ENCODE measurements at regions not wholly inside any gene's neighbourhood (a gene's known extent, or its start where the extent isn't known, plus 50 kb on each side); places are given as distances from the start of the nearest gene placed in this dataset.
"Not testable (repeated sequence)": the region's sequence is repeated elsewhere in the genome, so short reads cannot be mapped to it uniquely, and the experiment has no call there.

GRCh38 chr1:29427614-29428279 lies 191.4 kb downstream of the PTPRU start:
- no peak for DNase-seq

DNA sequence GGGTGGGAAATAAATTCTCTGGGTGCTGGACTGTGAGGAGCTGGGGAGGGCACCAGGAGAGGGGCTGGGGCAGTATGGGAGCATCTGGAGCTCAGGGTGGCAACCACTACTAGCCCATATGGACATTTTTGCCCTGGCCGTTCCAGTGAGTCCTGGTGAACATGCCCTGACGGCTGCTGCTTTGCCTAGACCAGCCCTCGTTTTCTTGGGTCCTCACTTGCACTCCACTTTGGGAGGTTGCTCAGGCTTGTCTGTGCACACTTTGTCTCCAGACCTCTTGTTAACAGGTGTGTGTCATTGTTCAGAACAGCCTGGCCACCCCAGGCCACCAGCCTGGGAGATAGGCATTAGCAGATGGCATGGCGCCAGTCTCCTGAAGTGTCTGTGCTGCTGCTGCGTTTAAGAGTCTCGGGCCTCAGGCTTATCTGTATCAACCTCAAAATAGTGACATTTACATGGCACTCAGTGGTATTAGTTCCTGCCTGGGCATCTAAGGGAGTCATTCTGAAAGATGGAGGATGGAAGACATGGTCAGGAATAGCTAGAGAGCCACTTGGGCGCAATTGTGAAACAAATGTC lies 190.5 kb downstream of the PTPRU start:
- no peak for DNase-seq

DNA sequence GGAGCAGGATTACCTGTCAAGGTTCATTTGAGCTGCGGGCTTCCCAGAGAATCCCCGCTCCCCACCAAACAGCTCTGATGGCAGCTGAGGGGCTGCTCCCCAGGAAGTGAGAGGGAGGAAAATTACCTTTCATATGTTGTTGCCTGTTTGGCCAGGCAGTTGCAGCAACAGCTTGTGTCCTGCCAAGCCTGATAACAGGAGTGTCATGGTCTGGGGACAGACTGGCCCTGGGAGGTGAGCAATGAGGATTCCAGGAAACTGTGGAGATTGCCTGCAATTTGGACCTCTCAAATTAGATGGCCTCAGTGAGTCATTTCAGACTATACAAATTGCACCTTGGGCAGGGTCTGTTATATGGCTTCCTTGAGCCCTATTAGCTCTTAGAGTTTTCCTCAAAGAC lies 189.3 kb downstream of the PTPRU start:
- no peak for DNase-seq

DNA sequence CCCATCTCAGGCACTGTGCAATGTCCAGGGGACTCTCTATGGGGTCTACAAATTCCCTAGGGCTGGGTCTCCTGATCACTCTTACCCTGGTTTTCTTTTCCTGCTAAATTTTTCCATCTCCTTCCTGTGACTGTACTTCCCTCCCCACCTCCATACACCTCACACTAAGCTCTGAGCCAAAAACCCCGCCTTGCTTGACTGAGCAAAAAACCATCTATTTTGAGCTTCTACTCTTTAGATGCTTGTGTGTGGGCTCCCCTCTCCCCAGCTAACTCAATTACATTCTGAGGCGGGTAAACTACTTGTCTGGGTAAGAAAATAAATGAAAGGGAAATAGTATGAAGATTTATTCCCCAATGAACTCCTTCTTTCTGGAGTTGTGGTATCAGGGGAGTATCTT lies 187.9 kb downstream of the PTPRU start:
- no peak for DNase-seq

DNA sequence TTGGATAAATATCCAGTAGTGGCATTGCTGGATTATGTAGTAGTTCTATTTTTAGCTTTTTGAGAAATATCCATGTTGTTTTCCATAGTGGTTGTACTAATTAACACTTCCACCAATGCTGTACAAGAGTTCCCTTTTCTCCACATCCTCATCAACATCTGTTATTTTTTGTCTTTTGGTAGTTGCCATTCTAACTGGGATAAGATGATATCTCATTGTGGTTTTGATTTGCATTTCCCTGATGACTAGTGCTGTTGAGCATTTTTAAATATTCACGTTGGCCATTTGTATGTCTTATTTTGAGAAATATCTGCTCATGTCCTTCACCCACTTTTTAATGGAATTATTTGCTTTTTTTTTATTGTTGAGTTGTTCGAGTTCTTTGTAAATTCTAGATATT lies 183.9 kb downstream of the PTPRU start:
- no peak for DNase-seq

DNA sequence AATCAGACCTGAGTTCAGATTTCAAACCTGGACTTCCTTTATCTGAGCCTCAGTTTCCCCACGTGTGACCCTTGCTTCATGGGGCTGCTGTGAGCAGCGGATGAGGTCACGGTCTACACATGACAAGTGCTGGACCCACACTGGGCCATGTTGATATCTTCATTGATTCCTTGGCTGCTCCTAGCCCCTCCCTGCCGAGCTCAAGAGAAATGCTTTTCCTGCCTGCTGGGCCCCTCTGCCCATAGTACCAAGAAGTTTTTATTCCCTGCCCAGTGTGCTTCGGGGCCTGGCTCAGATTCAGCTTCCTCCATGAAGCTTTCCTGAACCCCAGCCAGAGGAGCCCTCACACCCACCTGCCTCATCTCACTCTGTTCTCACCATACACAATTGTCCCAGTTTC lies 181.6 kb downstream of the PTPRU start:
- no peak for DNase-seq

DNA sequence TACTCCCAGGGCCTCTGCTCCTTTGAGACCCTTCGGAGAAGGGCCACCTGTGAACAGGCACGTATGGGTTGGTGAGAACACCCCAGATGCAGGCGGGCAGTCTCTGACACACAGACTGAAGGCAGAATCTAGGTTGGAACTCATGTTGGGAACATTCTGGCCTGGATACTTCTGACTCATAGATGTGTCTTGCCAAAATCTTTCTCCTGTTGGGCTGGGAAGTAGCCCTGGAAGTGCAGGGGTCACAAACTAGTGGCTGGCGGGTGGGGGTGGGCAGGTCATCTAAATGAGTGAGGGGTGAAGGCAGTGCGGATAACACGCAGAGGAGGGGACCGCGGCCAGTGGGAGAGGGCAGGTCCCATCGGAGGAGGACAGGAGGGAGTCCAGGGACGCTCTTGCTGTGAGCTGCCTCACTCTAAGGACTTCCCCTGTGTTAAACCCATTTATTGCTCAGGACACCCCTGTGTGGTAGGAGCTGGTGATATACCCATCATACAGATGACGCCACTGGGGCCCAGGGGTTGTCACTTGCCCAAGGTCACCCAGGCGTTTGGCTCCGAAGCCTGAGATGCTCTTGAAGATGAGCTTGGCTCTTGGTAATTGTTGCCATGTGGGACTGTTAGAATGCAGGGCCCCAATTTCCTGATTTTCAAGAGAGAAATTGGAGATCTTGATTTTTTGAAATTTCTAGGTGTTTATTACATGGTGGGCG lies 181.0 kb downstream of the PTPRU start:
- no peak for DNase-seq

- DNase-seq, result no peak
Measured at GRCh38 chr1:29416267-29417146, 180.2 kb downstream of the PTPRU start.

GRCh38 chr1:29415861-29416260 lies 179.5 kb downstream of the PTPRU start:
- no peak for DNase-seq

- no peak for DNase-seq
Measured at GRCh38 chr1:29415156-29415830, 179.0 kb downstream of the PTPRU start.

GRCh38 chr1:29414086-29414485 lies 177.8 kb downstream of the PTPRU start:
- DNase-seq, result no peak

DNA sequence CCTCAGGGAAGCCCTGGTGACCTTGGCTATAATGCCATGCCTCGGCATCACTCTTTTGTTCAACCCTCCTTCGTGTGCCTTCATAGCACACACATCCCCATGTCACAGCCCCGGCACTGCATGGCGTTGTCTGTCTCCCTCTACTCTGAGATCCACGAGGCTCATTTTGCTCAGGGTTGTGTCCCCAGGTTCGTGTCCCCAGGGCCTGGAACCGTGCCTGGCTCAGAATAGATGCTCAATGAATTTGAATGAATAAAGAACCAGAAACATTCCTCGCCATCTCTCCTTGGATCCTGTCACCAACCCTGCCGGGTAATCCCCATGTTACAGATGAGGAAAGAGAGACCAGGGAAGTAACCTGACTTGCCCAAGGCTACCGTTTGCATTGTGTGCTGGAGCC lies 177.3 kb downstream of the PTPRU start:
- no peak for DNase-seq

GRCh38 chr1:29412591-29412990 lies 176.3 kb downstream of the PTPRU start:
- no peak for DNase-seq

DNA sequence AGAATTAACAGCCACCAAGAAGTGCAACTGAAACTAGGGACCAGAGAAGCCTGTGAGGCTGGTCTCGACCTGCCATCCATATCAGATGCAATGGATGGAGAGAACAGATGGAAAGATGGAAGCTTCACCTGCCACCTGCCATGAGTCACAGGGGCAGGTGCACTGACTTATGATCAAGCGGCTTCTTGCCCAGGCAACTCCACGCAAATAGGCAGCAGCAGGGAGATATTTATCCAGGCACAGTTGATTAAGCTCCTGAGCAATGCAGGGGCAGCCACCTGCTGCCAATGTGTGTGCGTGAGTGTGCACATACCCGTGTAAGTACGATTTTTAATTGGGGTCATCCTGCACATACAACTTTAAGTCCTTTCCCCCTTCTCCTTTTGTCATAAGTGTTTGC lies 174.2 kb downstream of the PTPRU start:
- DNase-seq, result no peak

DNA sequence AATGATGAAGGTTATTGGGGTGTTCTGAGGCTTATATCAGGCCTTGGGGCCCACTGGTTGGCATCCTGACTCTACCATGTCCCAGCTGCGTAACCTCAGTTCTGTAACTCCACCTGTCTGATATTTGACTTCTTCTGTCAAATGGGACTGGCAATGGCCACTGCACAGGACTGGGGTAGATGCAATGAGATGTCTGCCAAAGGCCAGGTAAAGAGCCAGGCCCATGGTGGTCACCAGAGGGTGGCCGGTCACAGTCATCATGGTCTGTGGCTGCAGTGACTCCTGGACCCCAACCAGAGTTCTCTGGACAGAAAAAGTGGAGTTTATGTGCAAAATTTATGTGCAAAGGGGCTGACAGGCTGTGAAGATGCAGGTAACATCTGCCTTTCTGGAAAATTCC lies 173.3 kb downstream of the PTPRU start:
- DNase-seq, result no peak

DNA sequence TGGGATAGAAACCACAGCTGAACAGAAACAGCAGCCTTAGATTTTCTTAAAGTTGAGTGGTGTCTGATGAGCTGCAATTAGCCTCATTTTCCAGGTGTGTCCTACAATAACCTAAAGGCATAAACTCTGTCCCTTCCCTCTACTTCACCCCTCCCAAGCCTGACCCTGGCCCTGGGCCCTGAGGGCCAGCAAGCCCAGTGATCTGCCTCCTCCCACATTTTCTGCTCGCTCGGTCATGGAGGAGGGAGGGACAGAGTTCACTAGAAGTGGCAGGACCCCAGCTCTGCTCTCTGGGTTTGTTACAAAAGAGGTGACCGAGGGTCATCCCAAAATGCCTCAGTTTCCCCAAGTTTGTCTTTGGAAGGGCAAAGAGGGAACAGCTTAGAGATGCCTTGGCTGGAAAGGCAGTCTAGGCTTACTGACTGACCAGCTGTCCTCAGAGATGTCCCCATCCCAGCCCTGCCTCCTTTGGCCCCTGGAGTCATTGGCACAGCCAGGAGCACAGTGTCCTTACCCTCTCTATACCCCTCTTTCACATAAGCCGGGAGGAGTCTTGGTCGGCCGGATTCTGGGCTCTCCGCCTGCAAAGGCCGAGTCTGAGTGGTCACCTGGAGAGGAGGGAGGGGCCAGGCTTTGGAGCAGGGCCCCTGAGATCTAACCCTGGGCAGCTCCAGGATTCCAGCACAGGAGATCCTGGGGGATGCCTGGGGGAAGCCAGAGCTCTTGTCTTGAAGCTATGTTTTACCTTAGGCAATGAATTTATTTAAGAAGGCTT lies 172.7 kb downstream of the PTPRU start:
- DNase-seq, result no peak

- no peak for DNase-seq
Measured at GRCh38 chr1:29406814-29407213, 170.5 kb downstream of the PTPRU start.

- DNase-seq, result not testable (repeated sequence)
Measured at GRCh38 chr1:29400203-29400602, 163.9 kb downstream of the PTPRU start.

DNA sequence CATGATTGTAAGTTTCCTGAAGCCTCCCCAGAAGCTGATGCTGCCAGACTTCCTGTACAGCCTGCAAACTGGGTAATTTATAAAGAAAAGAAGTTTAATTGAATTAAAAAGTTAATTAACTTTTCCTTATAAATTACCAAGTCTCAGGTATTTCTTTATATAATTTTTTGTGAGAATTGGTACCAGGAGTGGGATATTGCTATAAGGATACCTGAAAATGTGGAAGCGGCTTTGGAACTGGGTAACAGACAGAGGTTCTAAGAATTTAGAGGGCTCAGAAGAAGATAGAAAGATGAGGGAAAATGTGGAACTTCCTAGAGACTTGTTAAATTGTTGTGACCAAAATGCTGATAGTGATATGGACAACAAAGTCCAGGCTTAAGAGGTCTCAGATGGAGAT lies 163.1 kb downstream of the PTPRU start:
- no peak for DNase-seq

DNA sequence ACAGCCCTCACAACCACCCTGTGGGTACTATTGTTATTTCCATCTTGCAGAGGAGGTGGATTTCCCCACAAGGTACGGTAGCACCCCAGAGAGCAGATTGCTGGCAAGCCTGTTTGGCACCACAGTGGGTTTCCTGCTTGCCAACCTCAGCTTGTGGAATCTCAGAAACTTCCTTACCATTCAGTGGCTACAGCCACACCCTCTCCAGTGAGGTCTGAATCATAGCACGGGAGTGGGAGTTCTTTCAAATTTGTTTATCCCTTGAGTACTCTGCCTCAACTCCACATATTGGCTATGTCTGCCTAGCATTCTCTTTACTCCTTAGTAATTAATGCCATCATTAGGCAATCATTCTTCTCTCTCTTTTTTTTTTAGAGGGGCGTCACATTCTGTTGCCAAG lies 162.1 kb downstream of the PTPRU start:
- DNase-seq, result no peak

GRCh38 chr1:29397981-29398380 lies 161.7 kb downstream of the PTPRU start:
- no peak for DNase-seq

- DNase-seq, result no peak
Measured at GRCh38 chr1:29397256-29397590, 160.9 kb downstream of the PTPRU start.
